B cell (primary cell): ENCODE measurements at regions not wholly inside any gene's neighbourhood (a gene's known extent, or its start where the extent isn't known, plus 50 kb on each side); places are given as distances from the start of the nearest gene placed in this dataset.

Source experiments
- EZH2 ChIP-seq: IDR thresholded peaks from 2 replicates; pipeline ENCODE4 v1.6.1; 2012; ENCODE audit warnings: borderline replicate concordance, low read depth, mild to moderate bottlenecking, moderate library complexity, low read length; ENCODE audit not compliant: insufficient read depth, poor library complexity, severe bottlenecking
- TF ChIP-seq, protein P1 (sequence below): fragments of 200-600 bp; IDR thresholded peaks from one replicate; pipeline ENCODE4 v1.8.0; 2022; ENCODE audit warnings: antibody characterized with exemption, mild to moderate bottlenecking

DNA sequence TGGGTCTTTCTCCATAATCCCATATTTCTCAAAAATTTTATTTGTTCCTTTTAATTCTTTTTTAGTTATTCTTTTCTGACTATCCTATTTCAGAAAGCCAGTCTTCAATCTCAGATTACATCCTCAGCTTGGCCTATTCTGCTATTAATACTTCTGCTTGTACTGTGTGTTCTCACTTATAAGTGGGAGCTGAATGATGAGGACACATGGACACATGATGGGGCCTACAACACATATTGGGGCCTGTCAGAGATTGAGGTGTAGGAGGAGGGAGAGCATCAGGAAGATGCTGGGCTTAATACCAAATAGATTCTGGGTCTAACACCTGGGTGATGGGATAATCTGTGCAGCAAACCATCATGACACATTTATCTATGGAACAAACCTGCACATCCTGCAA is 82.3 kb downstream of the MAGEE1 start:
- TF ChIP-seq, protein P1, sequence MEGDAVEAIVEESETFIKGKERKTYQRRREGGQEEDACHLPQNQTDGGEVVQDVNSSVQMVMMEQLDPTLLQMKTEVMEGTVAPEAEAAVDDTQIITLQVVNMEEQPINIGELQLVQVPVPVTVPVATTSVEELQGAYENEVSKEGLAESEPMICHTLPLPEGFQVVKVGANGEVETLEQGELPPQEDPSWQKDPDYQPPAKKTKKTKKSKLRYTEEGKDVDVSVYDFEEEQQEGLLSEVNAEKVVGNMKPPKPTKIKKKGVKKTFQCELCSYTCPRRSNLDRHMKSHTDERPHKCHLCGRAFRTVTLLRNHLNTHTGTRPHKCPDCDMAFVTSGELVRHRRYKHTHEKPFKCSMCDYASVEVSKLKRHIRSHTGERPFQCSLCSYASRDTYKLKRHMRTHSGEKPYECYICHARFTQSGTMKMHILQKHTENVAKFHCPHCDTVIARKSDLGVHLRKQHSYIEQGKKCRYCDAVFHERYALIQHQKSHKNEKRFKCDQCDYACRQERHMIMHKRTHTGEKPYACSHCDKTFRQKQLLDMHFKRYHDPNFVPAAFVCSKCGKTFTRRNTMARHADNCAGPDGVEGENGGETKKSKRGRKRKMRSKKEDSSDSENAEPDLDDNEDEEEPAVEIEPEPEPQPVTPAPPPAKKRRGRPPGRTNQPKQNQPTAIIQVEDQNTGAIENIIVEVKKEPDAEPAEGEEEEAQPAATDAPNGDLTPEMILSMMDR, result no peak
- TF ChIP-seq EZH2, result no peak
